Mesothelial cell of epicardium (in vitro differentiated cells): ENCODE measurements at regions not wholly inside any gene's neighbourhood (a gene's known extent, or its start where the extent isn't known, plus 50 kb on each side); places are given as distances from the start of the nearest gene placed in this dataset.

Experiments
- DNase-seq, 2 experiments: peaks; one replicate each; pipeline ENCODE4 v3.0.0; 2021; ENCODE audit warnings: low spot score in 2 of 2; ENCODE audit not compliant: unreplicated experiment in 2 of 2
- H3K27ac Mint-ChIP-seq: 2 replicates; pipeline ENCODE4 v1.8.0; 2021; ENCODE audit warnings: mixed read lengths
- H3K27me3 Mint-ChIP-seq: 2 replicates; pipeline ENCODE4 v1.8.0; 2021; ENCODE audit warnings: low read depth, mixed read lengths
- H3K36me3 Mint-ChIP-seq: 2 replicates; pipeline ENCODE4 v1.8.0; 2021; ENCODE audit warnings: mixed read lengths
- H3K4me1 Mint-ChIP-seq: 2 replicates; pipeline ENCODE4 v1.8.0; 2021; ENCODE audit warnings: mixed read lengths
- H3K4me3 Mint-ChIP-seq: 2 replicates; pipeline ENCODE4 v1.8.0; 2021; ENCODE audit warnings: mild to moderate bottlenecking, moderate library complexity, mixed read lengths
- H3K9me3 Mint-ChIP-seq: 2 replicates; pipeline ENCODE4 v1.8.0; 2021; ENCODE audit warnings: mixed read lengths
- TF ChIP-seq, protein P1 (sequence below): fragments of 200-600 bp; sonication (generic); IDR thresholded peaks from one replicate; pipeline ENCODE4 v1.5.0; 2021; ENCODE audit warnings: antibody characterized with exemption; ENCODE audit not compliant: unreplicated experiment

DNA sequence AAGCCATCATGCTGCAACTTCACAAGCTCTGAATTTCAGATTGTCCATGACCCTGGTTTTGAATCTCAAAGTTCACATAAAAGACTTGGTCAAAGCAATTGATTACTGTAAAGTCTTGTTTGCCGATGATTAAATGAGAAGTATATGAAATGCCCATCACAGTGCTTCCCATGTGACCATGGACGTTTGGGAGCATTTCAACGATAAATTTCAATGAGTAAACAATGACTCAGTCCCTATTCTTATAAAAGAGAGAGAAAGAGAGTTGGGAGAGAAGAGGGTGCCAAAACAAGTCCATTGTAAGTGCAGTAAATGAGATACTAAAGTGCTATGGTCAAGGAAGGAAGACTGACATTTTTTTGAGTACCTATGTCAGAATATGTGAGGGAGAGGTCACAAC lies 276.9 kb downstream of the SOX9 start:
- H3K27ac Mint-ChIP-seq: no peak overlapping the region
- TF ChIP-seq, protein P1, sequence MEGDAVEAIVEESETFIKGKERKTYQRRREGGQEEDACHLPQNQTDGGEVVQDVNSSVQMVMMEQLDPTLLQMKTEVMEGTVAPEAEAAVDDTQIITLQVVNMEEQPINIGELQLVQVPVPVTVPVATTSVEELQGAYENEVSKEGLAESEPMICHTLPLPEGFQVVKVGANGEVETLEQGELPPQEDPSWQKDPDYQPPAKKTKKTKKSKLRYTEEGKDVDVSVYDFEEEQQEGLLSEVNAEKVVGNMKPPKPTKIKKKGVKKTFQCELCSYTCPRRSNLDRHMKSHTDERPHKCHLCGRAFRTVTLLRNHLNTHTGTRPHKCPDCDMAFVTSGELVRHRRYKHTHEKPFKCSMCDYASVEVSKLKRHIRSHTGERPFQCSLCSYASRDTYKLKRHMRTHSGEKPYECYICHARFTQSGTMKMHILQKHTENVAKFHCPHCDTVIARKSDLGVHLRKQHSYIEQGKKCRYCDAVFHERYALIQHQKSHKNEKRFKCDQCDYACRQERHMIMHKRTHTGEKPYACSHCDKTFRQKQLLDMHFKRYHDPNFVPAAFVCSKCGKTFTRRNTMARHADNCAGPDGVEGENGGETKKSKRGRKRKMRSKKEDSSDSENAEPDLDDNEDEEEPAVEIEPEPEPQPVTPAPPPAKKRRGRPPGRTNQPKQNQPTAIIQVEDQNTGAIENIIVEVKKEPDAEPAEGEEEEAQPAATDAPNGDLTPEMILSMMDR: no peak
- no peak overlapping the region for H3K4me3 Mint-ChIP-seq
- DNase-seq: no peak
- no peaks in the 10 kb centered on the region for H3K27me3 Mint-ChIP-seq
- H3K36me3 Mint-ChIP-seq: peaks cover 9% of the 10 kb centered on the region
- peaks cover 7% of the 10 kb centered on the region for H3K4me1 Mint-ChIP-seq
- peaks cover 4% of the 10 kb centered on the region for H3K9me3 Mint-ChIP-seq

DNA sequence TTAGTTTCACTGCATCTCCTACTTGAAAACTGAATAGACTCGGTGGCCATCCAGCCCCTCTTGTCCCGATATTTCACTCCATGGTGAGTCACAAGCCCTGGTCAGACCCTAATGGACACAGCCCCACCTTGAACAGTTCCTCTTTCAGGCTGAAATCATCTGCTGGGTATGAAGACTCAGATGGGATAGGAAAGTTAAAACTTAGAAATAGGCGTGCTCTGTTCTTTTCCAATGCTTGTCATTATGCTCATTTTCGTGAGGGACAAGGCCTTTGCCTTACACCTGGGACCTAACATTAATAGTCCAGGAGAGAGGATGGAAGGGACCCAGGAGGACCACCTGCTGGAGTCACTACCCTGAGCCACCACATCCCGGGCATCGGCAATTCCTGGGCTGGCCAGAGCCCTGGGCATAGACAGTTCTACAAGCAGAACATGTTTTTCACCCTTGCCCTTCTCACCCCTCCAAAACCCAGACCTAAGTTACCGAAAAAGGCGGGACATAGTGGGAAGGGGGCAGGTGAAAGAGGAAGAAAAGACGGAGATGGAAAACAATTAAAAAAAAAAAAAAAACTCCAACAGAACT lies 278.3 kb downstream of the SOX9 start:
- Mint-ChIP-seq H3K4me1 (peaks cover 7% of the 10 kb centered on the region), H3K27ac (no peak overlapping the region), H3K9me3 (peaks cover 4% of the 10 kb centered on the region), H3K27me3 (no peaks in the 10 kb centered on the region), H3K36me3 (peaks cover 15% of the 10 kb centered on the region), H3K4me3 (no peak overlapping the region)
- TF ChIP-seq, protein P1: no peak
- no peak for DNase-seq

DNA sequence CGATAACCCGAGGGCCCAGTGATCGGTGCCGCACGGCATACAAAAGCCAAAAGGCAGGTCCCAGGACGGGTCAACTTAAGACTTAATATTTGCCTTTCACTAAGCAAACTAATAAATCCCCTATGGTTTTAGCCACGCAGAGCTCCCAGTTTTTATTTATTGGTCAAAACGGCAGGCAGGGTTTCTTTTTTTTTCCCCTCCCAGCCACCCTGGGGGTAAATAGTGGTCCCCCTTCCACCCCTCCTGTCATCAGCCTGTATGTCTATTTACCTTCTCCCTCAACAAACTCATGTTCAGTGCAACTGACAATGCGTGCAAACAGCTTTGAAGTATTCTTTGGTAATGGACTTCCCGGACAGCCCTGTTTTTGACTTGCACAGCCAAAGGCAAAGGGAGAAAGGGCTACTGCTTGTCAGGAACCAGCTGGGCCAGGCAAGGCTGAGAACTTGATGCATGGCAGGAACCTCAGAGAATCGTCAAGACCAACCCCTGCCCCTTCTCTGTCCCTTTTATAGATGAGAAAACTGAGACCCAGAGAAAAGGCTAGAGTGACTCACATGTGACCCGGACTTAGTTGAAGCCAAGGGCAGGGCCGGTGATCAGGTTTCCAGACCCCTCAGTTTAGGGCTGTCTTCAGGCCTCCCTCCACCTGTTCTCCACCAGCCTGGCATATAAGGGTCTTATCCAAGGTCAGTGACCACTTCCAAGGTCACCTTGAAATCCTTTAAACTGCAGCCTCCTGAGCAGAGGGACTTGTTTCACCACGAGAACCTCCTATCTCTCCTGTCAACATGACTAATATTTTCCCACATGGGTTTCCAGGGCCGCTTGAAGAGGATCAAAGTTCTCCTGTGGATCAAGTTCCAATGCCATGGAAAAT lies 279.0 kb downstream of the SOX9 start:
- DNase-seq: no peak
- no peaks in the 10 kb centered on the region for H3K27me3 Mint-ChIP-seq
- no peak overlapping the region for H3K27ac Mint-ChIP-seq
- H3K9me3 Mint-ChIP-seq: peaks cover 4% of the 10 kb centered on the region
- H3K4me3 Mint-ChIP-seq: no peak overlapping the region
- TF ChIP-seq, protein P1: no peak
- H3K4me1 Mint-ChIP-seq: peaks cover 5% of the 10 kb centered on the region
- peaks cover 15% of the 10 kb centered on the region for H3K36me3 Mint-ChIP-seq

DNA sequence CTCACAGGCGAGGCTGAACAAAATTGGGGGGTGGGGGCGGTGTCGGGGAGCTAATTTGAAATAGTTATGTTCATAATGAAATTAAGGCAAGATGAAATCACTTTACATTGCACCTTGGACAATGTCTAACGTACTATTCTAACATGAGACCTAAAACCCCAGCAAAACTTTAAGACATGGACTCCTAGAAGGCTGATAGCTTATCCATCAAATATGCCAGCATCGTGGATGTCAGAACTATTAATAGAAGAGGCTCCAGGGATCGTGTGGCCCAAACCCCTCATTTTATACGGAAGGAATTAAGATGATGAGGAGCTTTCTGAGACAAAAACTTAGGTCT lies 279.6 kb downstream of the SOX9 start:
- Mint-ChIP-seq H3K4me1 (peaks cover 10% of the 10 kb centered on the region), H3K4me3 (no peak overlapping the region), H3K27ac (no peak overlapping the region), H3K36me3 (peaks cover 15% of the 10 kb centered on the region), H3K27me3 (no peaks in the 10 kb centered on the region), H3K9me3 (peaks cover 4% of the 10 kb centered on the region)
- TF ChIP-seq, protein P1: no peak
- no peak for DNase-seq

DNA sequence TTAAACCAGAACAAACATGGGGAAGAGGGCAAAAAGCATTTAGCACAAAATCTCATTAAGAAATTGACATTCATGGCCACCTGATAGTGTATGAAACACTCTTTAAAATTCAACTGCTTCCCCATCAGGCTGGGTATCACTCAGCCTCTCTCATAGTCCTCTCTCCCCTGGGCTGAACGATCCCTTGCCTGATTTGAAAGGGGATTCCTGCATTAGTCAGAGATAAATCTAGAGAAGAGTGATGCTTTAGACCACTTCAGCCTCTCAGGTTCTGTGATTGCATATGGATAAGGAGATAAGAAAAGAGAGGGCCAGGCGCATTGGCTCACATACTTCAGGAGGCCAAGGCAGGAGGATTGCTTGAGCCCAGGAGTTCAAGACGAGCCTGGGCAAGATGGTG lies 280.0 kb downstream of the SOX9 start:
- Mint-ChIP-seq H3K4me3 (no peak overlapping the region), H3K27me3 (no peaks in the 10 kb centered on the region), H3K27ac (no peak overlapping the region), H3K4me1 (peaks cover 12% of the 10 kb centered on the region), H3K9me3 (peaks cover 4% of the 10 kb centered on the region), H3K36me3 (peaks cover 15% of the 10 kb centered on the region)
- TF ChIP-seq, protein P1: no peak
- no peak for DNase-seq
